PC-3 (cell line): ENCODE measurements at regions not wholly inside any gene's neighbourhood (a gene's known extent, or its start where the extent isn't known, plus 50 kb on each side); places are given as distances from the start of the nearest gene placed in this dataset.

Experiments used
- ATAC-seq: fragments of 200-7000 bp; cut with Tn5 transposase; 2 replicates; pipeline ENCODE4 v1.9.1; 2020; ENCODE audit warnings: mild to moderate bottlenecking, moderate library complexity
- BruUV-seq: library from RNA; stranded (reverse); fragments of 400-500 nt; replicated peaks from 2 replicates; lab custom pipeline; 2021; lab: Mats Ljungman, UMichigan
- CTCF ChIA-PET: fragments of 300-600 bp; sonication (Branson Sonifier 250); formaldehyde crosslinking; loops from one replicate; lab custom pipeline; 2022; ENCODE audit warnings: antibody characterized with exemption; lab: Charles Lee
- POLR2A ChIA-PET: fragments of 300-600 bp; sonication (Branson Sonifier 250); formaldehyde crosslinking; loops from one replicate; lab custom pipeline; 2022; ENCODE audit warnings: antibody characterized with exemption; ENCODE audit not compliant: unreplicated experiment; lab: Charles Lee
- DNase-seq: peaks from one replicate; pipeline ENCODE4 v3.0.0-alpha.2; 2015
- H2AFZ ChIP-seq: fragments of 300-600 bp; sonication (generic); 2 replicates; pipeline ENCODE4 v1.6.0; 2016; ENCODE audit warnings: antibody characterized with exemption, low read length
- H3F3A ChIP-seq: fragments of 300-600 bp; sonication (generic); one replicate; pipeline ENCODE4 v1.6.0; 2017; ENCODE audit warnings: antibody characterized with exemption, low read length, control low read depth, mild to moderate bottlenecking; ENCODE audit not compliant: unreplicated experiment
- H3K27ac ChIP-seq: fragments of 300-600 bp; sonication (generic); 2 replicates; pipeline ENCODE4 v1.5.1; 2016; ENCODE audit warnings: mild to moderate bottlenecking, low read length
- H3K27me3 ChIP-seq: fragments of 300-600 bp; sonication (generic); 2 replicates; pipeline ENCODE4 v1.6.1; 2016; ENCODE audit warnings: low read length, mixed read lengths
- H3K36me3 ChIP-seq: fragments of 300-600 bp; sonication (generic); 2 replicates; pipeline ENCODE4 v1.6.1; 2016; ENCODE audit warnings: low read depth, mixed run types, low read length, mixed read lengths
- H3K4me1 ChIP-seq: fragments of 300-600 bp; sonication (generic); 2 replicates; pipeline ENCODE4 v1.5.1; 2016; ENCODE audit warnings: low read length; ENCODE audit not compliant: insufficient read depth
- H3K4me2 ChIP-seq: fragments of 300-600 bp; sonication (generic); 2 replicates; pipeline ENCODE4 v1.6.0; 2016; ENCODE audit warnings: low read length
- H3K4me3 ChIP-seq: fragments of 300-600 bp; sonication (generic); 2 replicates; pipeline ENCODE4 v1.5.1; 2016; ENCODE audit warnings: mild to moderate bottlenecking, low read length, mixed read lengths
- H3K79me2 ChIP-seq: fragments of 300-600 bp; sonication (generic); 2 replicates; pipeline ENCODE4 v1.6.1; 2017; ENCODE audit warnings: low read length, mixed read lengths
- H3K9ac ChIP-seq: fragments of 300-600 bp; sonication (generic); 2 replicates; pipeline ENCODE4 v1.6.0; 2016; ENCODE audit warnings: mild to moderate bottlenecking, low read length
- H3K9me2 ChIP-seq: fragments of 300-600 bp; sonication (generic); replicated peaks from 2 replicates; pipeline ENCODE4 v1.6.1; 2016; ENCODE audit warnings: mixed run types, low read length, mixed read lengths
- H3K9me3 ChIP-seq: fragments of 300-600 bp; sonication (generic); 2 replicates; pipeline ENCODE4 v1.6.1; 2016; ENCODE audit warnings: low read length, mixed read lengths
- H4K20me1 ChIP-seq: fragments of 300-600 bp; sonication (generic); 2 replicates; pipeline ENCODE4 v1.6.1; 2016; ENCODE audit warnings: low read length, mixed read lengths
- CTCF ChIP-seq: fragments of 300-600 bp; sonication (generic); conservative IDR thresholded peaks from 2 replicates; pipeline ENCODE4 v1.5.1; 2017; ENCODE audit warnings: antibody characterized with exemption, low read depth, mild to moderate bottlenecking, low read length
- EZH2 ChIP-seq: fragments of 300-600 bp; sonication (generic); IDR thresholded peaks from one replicate; pipeline ENCODE4 v1.6.1; 2017; ENCODE audit warnings: antibody characterized with exemption, mild to moderate bottlenecking, low read length; ENCODE audit not compliant: unreplicated experiment
- EZH2phosphoT487 ChIP-seq: fragments of 300-600 bp; sonication (generic); IDR thresholded peaks from 2 replicates; pipeline ENCODE4 v1.6.1; 2018; ENCODE audit warnings: mild to moderate bottlenecking, antibody characterized with exemption, low read length, borderline replicate concordance
- intact Hi-C: fragments of 100-400 bp; cut with micrococcal nuclease; formaldehyde crosslinking; loops from 2 replicates; pipeline ENCODE4 v1.9.0; 2023

DNA sequence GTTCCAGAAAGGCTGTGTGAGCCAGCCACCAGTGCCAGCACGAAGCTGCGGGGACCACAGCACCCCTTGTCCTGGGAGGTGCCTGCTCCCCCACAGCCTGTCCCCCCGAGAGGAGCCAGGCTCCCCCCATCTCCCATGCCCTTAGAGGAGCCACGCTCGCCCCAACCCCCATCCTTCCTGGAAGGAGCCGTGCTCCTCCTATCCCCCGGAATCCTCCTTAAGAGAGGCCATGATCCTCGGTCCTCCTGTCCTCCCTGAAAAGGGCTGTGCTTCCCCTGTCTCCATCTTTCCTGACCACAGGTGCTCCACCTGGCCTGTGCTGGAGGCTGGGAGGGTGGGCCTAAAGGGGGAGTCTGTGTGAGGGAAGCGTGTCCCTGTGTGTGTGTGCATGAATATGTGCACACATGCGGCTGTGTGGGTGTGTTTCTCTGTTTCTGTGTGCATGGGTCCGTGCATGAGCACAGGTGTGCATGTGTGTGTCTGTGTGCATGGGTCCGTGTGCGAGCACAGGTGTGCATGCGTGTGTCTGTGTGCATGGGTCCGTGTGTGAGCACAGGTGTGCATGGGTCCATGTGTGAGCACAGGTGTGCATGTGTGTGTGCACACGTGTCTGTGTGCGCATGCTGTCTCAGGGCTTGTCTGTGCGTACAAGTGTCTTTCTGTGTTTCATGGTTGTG, 80.3 kb downstream of the RTP5 start:
- DNase-seq (no peak), ATAC-seq (no peak)
- TF ChIP-seq EZH2 = no peak
- TF ChIP-seq EZH2phosphoT487 = no peak
- no peak for TF ChIP-seq CTCF
- H3K9me2 ChIP-seq = no peaks in the 10 kb centered on the region
- H3K27ac ChIP-seq = no peak overlapping the region
- no peak overlapping the region for H3K4me2 ChIP-seq
- H3K9me3 ChIP-seq = no peaks in the 10 kb centered on the region
- no peaks in the 10 kb centered on the region for H4K20me1 ChIP-seq
- no peak overlapping the region for H3K9ac ChIP-seq
- no peaks in the 10 kb centered on the region for H3K4me1 ChIP-seq
- ChIA-PET CTCF (no interaction called here), POLR2A (no interaction called here)
- no peak overlapping the region for H3K4me3 ChIP-seq
- no peaks in the 10 kb centered on the region for H3F3A ChIP-seq
- H3K27me3 ChIP-seq = no peaks in the 10 kb centered on the region
- intact Hi-C loops = no loop called here
- H3K36me3 ChIP-seq = no peaks in the 10 kb centered on the region
- H3K79me2 ChIP-seq = no peaks in the 10 kb centered on the region
- H2AFZ ChIP-seq = no peak overlapping the region
- no TSS peak for BruUV-seq

DNA sequence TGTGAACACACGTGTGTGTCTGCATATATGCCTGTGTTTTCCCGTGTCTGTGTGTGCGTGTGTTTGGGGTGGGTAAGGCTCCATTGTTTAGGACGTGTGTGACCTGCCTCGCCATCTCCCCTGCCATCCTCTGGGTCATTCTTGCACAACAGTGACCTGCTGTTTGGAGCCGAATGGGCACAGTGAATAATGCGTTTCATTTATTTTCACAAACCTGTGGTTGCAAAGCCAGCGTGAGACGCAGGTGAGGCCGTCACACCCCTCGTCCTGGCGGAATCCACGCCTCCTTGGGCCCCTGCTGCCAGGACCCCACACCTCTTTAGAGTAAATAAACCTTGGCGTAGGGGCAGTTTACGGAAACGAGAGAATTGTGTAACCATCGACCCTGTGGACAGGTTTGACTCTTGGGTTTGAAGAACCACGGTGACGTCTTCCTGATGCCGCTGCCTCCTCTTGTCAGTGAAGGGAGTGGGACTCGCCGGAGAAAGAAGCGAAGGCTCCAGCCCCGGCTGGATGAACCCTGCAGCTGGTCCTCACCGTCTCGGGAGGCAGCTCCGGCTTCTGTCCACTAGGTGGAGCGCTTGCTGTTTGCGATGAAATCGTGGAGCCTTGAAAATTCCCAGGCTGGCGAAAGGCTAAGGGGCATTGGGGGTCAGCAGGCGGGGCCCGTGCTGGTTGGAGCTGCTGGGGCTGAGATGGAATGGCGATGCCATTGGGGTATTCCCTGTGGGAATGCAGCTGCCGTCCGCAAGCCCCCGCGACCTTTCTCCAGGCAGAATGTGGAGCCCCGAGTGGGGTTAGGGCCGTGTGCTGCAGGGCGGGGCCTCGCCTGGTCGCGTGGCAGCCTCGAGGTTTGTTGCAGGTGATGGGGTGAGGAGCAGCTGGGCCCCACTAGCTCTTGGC, 81.1 kb downstream of the RTP5 start:
- peak; percentile 88 for TF ChIP-seq CTCF
- TF ChIP-seq EZH2 = no peak
- TF ChIP-seq EZH2phosphoT487 = no peak
- DNase-seq (peak; percentile 73), ATAC-seq (peak; percentile 87)
- Histone ChIP-seq H3K4me2 (peak overlapping the region; percentile 48), H3K27ac (no peak overlapping the region), H3F3A (no peaks in the 10 kb centered on the region), H3K36me3 (no peaks in the 10 kb centered on the region), H3K4me3 (peak overlapping the region; percentile 15; the same call in 1 of the 2 replicates), H3K9me2 (no peaks in the 10 kb centered on the region), H2AFZ (0 out of 2 replicates have a peak overlapping the region, but pooled peaks have one; percentile 7), H3K9ac (no peak overlapping the region), H4K20me1 (no peaks in the 10 kb centered on the region), H3K27me3 (no peaks in the 10 kb centered on the region), H3K4me1 (no peaks in the 10 kb centered on the region), H3K79me2 (no peaks in the 10 kb centered on the region), H3K9me3 (no peaks in the 10 kb centered on the region)
- CTCF ChIA-PET = no interaction called here
- BruUV-seq = no TSS peak
- POLR2A ChIA-PET = no interaction called here
- intact Hi-C loops = no loop called here

DNA sequence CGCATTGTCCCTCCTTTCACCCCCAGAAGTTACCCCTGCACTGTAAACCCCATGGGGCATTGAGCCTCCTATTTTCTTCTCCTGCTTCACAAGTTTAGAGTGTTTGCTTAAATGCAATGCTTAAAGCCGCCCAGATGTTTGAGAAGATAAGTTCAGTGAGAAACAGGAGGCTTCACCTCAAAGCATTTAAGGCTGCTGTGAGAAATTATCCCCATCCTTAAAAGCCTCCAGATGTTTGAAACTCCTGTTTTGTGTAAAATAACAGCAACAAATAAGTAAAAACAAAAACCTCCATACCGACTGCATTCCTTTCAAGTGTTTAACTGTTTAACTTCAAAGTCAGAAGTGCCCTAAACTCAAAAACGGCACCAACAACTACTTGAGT, 81.8 kb downstream of the RTP5 start:
- Histone ChIP-seq H3K9me2 (no peaks in the 10 kb centered on the region), H3K4me3 (no peak overlapping the region), H3K27me3 (no peaks in the 10 kb centered on the region), H4K20me1 (no peaks in the 10 kb centered on the region), H3K9ac (no peak overlapping the region), H3K9me3 (no peaks in the 10 kb centered on the region), H3F3A (no peaks in the 10 kb centered on the region), H3K27ac (no peak overlapping the region), H3K79me2 (no peaks in the 10 kb centered on the region), H2AFZ (no peak overlapping the region), H3K4me1 (no peaks in the 10 kb centered on the region), H3K36me3 (no peaks in the 10 kb centered on the region), H3K4me2 (peak overlapping the region; percentile 48)
- no TSS peak for BruUV-seq
- no peak for ATAC-seq
- ChIA-PET CTCF (no interaction called here), POLR2A (no interaction called here)
- TF ChIP-seq CTCF (no peak), EZH2phosphoT487 (no peak), EZH2 (no peak)
- intact Hi-C loops = no loop called here
- DNase-seq = no peak
